ENCODE measurements at regions not wholly inside any gene's neighbourhood (a gene's known extent, or its start where the extent isn't known, plus 50 kb on each side); places are given as distances from the start of the nearest gene placed in this dataset.

GRCh38 chr4:60868232-60868960 lies 331.7 kb upstream of the ADGRL3 start:
- no peak for TF ChIP-seq CTCF (IDR thresholded peaks at IDR 0.05; ENCODE audit: insufficient read depth, low read length, poor library complexity, severe bottlenecking)
- no peak for DNase-seq (ENCODE audit: low read depth)
- no peaks in the 10 kb centered on the region for H3K27me3 ChIP-seq (ENCODE audit: control insufficient read depth, insufficient read depth, low read length)
- H3K36me3 ChIP-seq (ENCODE audit: control insufficient read depth, insufficient read depth, low read length) = no peaks in the 10 kb centered on the region
- H3K4me3 ChIP-seq (ENCODE audit: low read depth, low read length) = no peak overlapping the region

GRCh38 chr4:60879135-60879701 lies 320.9 kb upstream of the ADGRL3 start:
- Histone ChIP-seq H3K4me3 (ENCODE audit: low read depth, low read length) (no peak overlapping the region), H3K27me3 (ENCODE audit: control insufficient read depth, insufficient read depth, low read length) (no peaks in the 10 kb centered on the region), H3K36me3 (ENCODE audit: control insufficient read depth, insufficient read depth, low read length) (no peaks in the 10 kb centered on the region)
- no peak for TF ChIP-seq CTCF (IDR thresholded peaks at IDR 0.05; ENCODE audit: insufficient read depth, low read length, poor library complexity, severe bottlenecking)
- DNase-seq (ENCODE audit: low read depth) = no peak

- Histone ChIP-seq H3K36me3 (ENCODE audit: control insufficient read depth, insufficient read depth, low read length) (no peaks in the 10 kb centered on the region), H3K27me3 (ENCODE audit: control insufficient read depth, insufficient read depth, low read length) (no peaks in the 10 kb centered on the region), H3K4me3 (ENCODE audit: low read depth, low read length) (no peak overlapping the region)
- TF ChIP-seq CTCF (IDR thresholded peaks at IDR 0.05; ENCODE audit: insufficient read depth, low read length, poor library complexity, severe bottlenecking) = no peak
- DNase-seq (ENCODE audit: low read depth) = no peak
These were observed 315.5 kb upstream of the ADGRL3 start for GRCh38 chr4:60884587-60884986.

- no peak for DNase-seq (ENCODE audit: low read depth)
- Histone ChIP-seq H3K4me3 (ENCODE audit: low read depth, low read length) (no peak overlapping the region), H3K27me3 (ENCODE audit: control insufficient read depth, insufficient read depth, low read length) (no peaks in the 10 kb centered on the region), H3K36me3 (ENCODE audit: control insufficient read depth, insufficient read depth, low read length) (no peaks in the 10 kb centered on the region)
- TF ChIP-seq CTCF (IDR thresholded peaks at IDR 0.05; ENCODE audit: insufficient read depth, low read length, poor library complexity, severe bottlenecking) = no peak
These were observed 315.1 kb upstream of the ADGRL3 start for GRCh38 chr4:60885011-60885410.

- H3K27me3 ChIP-seq (ENCODE audit: control insufficient read depth, insufficient read depth, low read length) = no peaks in the 10 kb centered on the region
- TF ChIP-seq CTCF (IDR thresholded peaks at IDR 0.05; ENCODE audit: insufficient read depth, low read length, poor library complexity, severe bottlenecking) = no peak
- no peaks in the 10 kb centered on the region for H3K36me3 ChIP-seq (ENCODE audit: control insufficient read depth, insufficient read depth, low read length)
- no peak for DNase-seq (ENCODE audit: low read depth)
- H3K4me3 ChIP-seq (ENCODE audit: low read depth, low read length) = no peak overlapping the region
These were observed 309.4 kb upstream of the ADGRL3 start for GRCh38 chr4:60890743-60891142.

GRCh38 chr4:60891947-60892346 lies 308.2 kb upstream of the ADGRL3 start:
- Histone ChIP-seq H3K4me3 (ENCODE audit: low read depth, low read length) (no peak overlapping the region), H3K36me3 (ENCODE audit: control insufficient read depth, insufficient read depth, low read length) (no peaks in the 10 kb centered on the region), H3K27me3 (ENCODE audit: control insufficient read depth, insufficient read depth, low read length) (no peaks in the 10 kb centered on the region)
- no peak for TF ChIP-seq CTCF (IDR thresholded peaks at IDR 0.05; ENCODE audit: insufficient read depth, low read length, poor library complexity, severe bottlenecking)
- DNase-seq (ENCODE audit: low read depth) = no peak

All from kidney epithelial cell (primary cell).